T-helper 1 cell treated with Interleukin-12 subunit alpha and Interleukin-12 subunit beta and Interleukin-4 antibody, amounts not matched to agents 30 ng/mL and 1 ng/mL, for 36 hours (primary cell): ENCODE measurements at regions not wholly inside any gene's neighbourhood (a gene's known extent, or its start where the extent isn't known, plus 50 kb on each side); places are given as distances from the start of the nearest gene placed in this dataset.

Experiments used
- intact Hi-C: fragments of 100-400 bp; cut with micrococcal nuclease; formaldehyde crosslinking; loops from one replicate; pipeline ENCODE4 v1.15.1; 2024

- intact Hi-C loops = no loop called here
Measured at GRCh38 chr3:30167541-30168011, 438.8 kb upstream of the TGFBR2 start.

GRCh38 chr3:30169487-30169886 lies 436.9 kb upstream of the TGFBR2 start:
- intact Hi-C loops = no loop called here

GRCh38 chr3:30170681-30171438 lies 435.5 kb upstream of the TGFBR2 start:
- intact Hi-C loops = no loop called here

GRCh38 chr3:30174357-30174756 lies 432.0 kb upstream of the TGFBR2 start:
- intact Hi-C loops = no loop called here

GRCh38 chr3:30180310-30181177 lies 425.9 kb upstream of the TGFBR2 start:
- intact Hi-C loops = no loop called here

- intact Hi-C loops = no loop called here
Measured at GRCh38 chr3:30181178-30181465, 425.3 kb upstream of the TGFBR2 start.

GRCh38 chr3:30181581-30181980 lies 424.8 kb upstream of the TGFBR2 start:
- intact Hi-C loops = no loop called here

- intact Hi-C loops = no loop called here
Measured at GRCh38 chr3:30183421-30183820, 423.0 kb upstream of the TGFBR2 start.

- intact Hi-C loops = no loop called here
Measured at GRCh38 chr3:30184091-30184810, 422.1 kb upstream of the TGFBR2 start.

GRCh38 chr3:30185872-30186271 lies 420.5 kb upstream of the TGFBR2 start:
- intact Hi-C loops = no loop called here

- intact Hi-C loops = no loop called here
Measured at GRCh38 chr3:30186741-30187219, 419.6 kb upstream of the TGFBR2 start.

- intact Hi-C loops = no loop called here
Measured at GRCh38 chr3:30187366-30187765, 419.0 kb upstream of the TGFBR2 start.

GRCh38 chr3:30188713-30189112 lies 417.7 kb upstream of the TGFBR2 start:
- intact Hi-C loops = no loop called here

- intact Hi-C loops = no loop called here
Measured at GRCh38 chr3:30189900-30190299, 416.5 kb upstream of the TGFBR2 start.

- intact Hi-C loops = no loop called here
Measured at GRCh38 chr3:30193625-30194044, 412.8 kb upstream of the TGFBR2 start.

GRCh38 chr3:30195352-30195751 lies 411.0 kb upstream of the TGFBR2 start:
- intact Hi-C loops = loop anchor here (5.0 kb wide), 2 partner anchors 412 to 1718 kb away; partner anchors contain the start of gene TGFBR2

- intact Hi-C loops = loop anchor here (1.0 to 5.0 kb wide), 3 partner anchors 409 to 1721 kb away; partner anchors contain the start of gene TGFBR2
Measured at GRCh38 chr3:30198162-30198561, 408.2 kb upstream of the TGFBR2 start.

GRCh38 chr3:30199096-30199759 lies 407.2 kb upstream of the TGFBR2 start:
- intact Hi-C loops = loop anchor here (1.0 to 5.0 kb wide), 7 partner anchors 86 to 1722 kb away; partner anchors contain the start of gene TGFBR2

GRCh38 chr3:30199855-30200254 lies 406.5 kb upstream of the TGFBR2 start:
- intact Hi-C loops = loop anchor here (1.0 to 5.0 kb wide), 7 partner anchors 87 to 1723 kb away; partner anchors contain the start of gene TGFBR2

- intact Hi-C loops = no loop called here
Measured at GRCh38 chr3:30201715-30202114, 404.7 kb upstream of the TGFBR2 start.

- intact Hi-C loops = no loop called here
Measured at GRCh38 chr3:30203301-30203700, 403.1 kb upstream of the TGFBR2 start.
